Cardiac muscle cell (in vitro differentiated cells and primary cell): ENCODE measurements at regions not wholly inside any gene's neighbourhood (a gene's known extent, or its start where the extent isn't known, plus 50 kb on each side); places are given as distances from the start of the nearest gene placed in this dataset.

Experiments
- DNase-seq, 2 donors: peaks; one replicate each; pipeline versions ENCODE4 v3.0.0 to v3.0.0-alpha.2; 2010 to 2017; ENCODE audit warnings: low read depth in 1 of 2, low spot score in 1 of 2
- H3K27ac ChIP-seq: fragments of 200-600 bp; sonication (generic); 2 replicates; pipeline ENCODE4 v1.5.1; 2016
- H3K27me3 ChIP-seq: fragments of 200-600 bp; sonication (generic); 2 replicates; pipeline ENCODE4 v1.6.0; 2016; ENCODE audit warnings: control low read depth
- H3K36me3 ChIP-seq: fragments of 200-600 bp; sonication (generic); 2 replicates; pipeline ENCODE4 v1.5.1; 2016; ENCODE audit warnings: control low read depth
- H3K4me1 ChIP-seq: fragments of 200-600 bp; sonication (generic); 2 replicates; pipeline ENCODE4 v1.8.1; 2017; ENCODE audit warnings: low read depth, mild to moderate bottlenecking, mixed run types
- H3K4me3 ChIP-seq: fragments of 200-600 bp; sonication (generic); 2 replicates; pipeline ENCODE4 v1.5.1; 2016; ENCODE audit warnings: mild to moderate bottlenecking
- H3K9me3 ChIP-seq: fragments of 200-600 bp; sonication (generic); 2 replicates; pipeline ENCODE4 v1.5.1; 2017; ENCODE audit warnings: low read depth, mild to moderate bottlenecking, control low read depth
- TF ChIP-seq, protein P1 (sequence below): IDR thresholded peaks from 2 replicates; pipeline ENCODE4 v1.5.1; 2012; ENCODE audit warnings: low read depth, mild to moderate bottlenecking, low read length

DNA sequence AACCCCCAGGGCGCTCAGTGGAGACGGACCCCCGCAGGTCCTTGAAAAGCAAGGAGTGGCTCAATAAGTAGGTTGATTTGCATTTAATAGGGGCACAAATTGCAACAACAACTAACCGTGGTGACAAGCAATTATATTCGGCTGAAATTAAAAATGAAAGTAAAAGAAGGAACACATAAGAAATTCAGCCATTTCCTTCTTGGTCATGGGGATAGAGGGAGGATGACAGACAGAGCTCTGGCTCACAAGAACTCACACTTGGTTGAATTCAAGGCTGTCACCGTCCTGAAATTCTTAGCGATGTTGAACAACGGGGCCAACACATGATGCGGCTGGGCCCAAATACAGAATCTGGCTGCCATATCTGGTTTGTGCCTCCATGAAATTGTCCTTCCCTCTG is 129.0 kb downstream of the EDN3 start:
- no peak overlapping the region for H3K4me3 ChIP-seq
- no peak overlapping the region for H3K27ac ChIP-seq
- DNase-seq = no peak
- H3K36me3 ChIP-seq = no peaks in the 10 kb centered on the region
- TF ChIP-seq, protein P1, sequence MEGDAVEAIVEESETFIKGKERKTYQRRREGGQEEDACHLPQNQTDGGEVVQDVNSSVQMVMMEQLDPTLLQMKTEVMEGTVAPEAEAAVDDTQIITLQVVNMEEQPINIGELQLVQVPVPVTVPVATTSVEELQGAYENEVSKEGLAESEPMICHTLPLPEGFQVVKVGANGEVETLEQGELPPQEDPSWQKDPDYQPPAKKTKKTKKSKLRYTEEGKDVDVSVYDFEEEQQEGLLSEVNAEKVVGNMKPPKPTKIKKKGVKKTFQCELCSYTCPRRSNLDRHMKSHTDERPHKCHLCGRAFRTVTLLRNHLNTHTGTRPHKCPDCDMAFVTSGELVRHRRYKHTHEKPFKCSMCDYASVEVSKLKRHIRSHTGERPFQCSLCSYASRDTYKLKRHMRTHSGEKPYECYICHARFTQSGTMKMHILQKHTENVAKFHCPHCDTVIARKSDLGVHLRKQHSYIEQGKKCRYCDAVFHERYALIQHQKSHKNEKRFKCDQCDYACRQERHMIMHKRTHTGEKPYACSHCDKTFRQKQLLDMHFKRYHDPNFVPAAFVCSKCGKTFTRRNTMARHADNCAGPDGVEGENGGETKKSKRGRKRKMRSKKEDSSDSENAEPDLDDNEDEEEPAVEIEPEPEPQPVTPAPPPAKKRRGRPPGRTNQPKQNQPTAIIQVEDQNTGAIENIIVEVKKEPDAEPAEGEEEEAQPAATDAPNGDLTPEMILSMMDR = no peak
- H3K27me3 ChIP-seq = no peaks in the 10 kb centered on the region
- H3K9me3 ChIP-seq = no peaks in the 10 kb centered on the region
- no peaks in the 10 kb centered on the region for H3K4me1 ChIP-seq

DNA sequence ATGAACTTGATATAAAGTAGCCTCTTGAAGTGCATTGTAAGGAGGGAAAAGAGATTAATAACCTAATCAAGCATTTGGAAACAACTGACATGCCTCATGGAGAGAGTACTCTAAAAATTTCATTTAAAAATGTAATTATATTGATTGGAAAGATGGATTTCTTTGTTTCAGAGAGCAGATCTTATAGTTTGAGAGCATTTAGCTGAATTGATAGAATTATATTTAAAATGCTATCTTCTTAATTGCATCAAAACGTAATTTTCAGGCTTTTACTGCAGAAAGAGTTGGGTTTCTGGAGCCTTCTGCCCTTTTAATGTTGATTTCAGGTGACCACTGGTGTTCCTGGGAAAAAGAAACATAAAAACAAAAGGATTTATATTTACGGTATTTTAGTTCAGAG is 130.6 kb downstream of the EDN3 start:
- TF ChIP-seq, protein P1 = no peak

DNA sequence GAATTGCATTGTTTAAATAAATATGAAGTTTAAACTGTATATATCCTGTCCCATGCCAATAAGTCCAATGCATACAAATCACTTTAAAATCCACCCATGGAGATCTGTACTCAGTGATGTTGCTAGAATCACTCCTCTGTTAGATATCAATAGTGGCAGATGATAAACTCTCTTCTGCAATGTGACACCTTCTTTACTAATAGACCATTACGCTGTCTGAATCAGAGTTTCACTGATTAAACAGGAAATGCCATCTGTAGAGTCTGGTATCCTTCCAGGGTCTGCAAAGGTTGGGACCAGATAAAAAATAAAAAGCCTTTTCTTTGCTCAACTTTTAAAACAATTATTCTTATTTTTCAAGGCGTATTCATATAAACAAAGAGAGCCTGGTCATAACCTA is 134.5 kb downstream of the EDN3 start:
- no peaks in the 10 kb centered on the region for H3K36me3 ChIP-seq
- no peaks in the 10 kb centered on the region for H3K9me3 ChIP-seq
- H3K4me3 ChIP-seq = no peak overlapping the region
- no peaks in the 10 kb centered on the region for H3K27me3 ChIP-seq
- H3K4me1 ChIP-seq = peaks cover 6% of the 10 kb centered on the region
- no peak for DNase-seq
- TF ChIP-seq, protein P1 = no peak
- no peak overlapping the region for H3K27ac ChIP-seq

More for the DNA sequence above, 130.6 kb downstream of the EDN3 start:
- Histone ChIP-seq H3K27ac (no peak overlapping the region), H3K4me3 (no peak overlapping the region), H3K27me3 (no peaks in the 10 kb centered on the region), H3K4me1 (no peaks in the 10 kb centered on the region), H3K9me3 (no peaks in the 10 kb centered on the region), H3K36me3 (no peaks in the 10 kb centered on the region)
- no peak for DNase-seq

DNA sequence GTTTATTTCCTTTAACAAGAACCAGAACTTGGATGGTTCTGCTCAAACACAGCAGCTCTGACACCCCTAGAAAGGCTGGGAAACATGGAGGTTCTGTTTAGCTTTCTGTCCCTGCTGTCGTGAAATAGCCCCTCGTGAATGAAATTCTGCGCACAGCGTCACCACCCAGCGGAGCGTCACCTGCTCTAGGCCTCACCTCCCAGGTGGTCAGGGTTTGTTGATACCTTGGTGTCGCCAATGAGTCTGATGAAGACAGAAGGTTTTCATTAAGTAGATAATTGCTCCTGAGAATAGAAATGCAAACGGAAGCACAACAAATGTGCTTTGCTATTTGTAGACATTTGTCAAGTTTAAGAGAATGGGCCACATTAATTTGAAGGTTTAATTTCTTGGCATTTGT is 135.1 kb downstream of the EDN3 start:
- no peak for DNase-seq
- Histone ChIP-seq H3K4me3 (no peak overlapping the region), H3K27ac (no peak overlapping the region), H3K9me3 (no peaks in the 10 kb centered on the region), H3K4me1 (peaks cover 6% of the 10 kb centered on the region), H3K27me3 (no peaks in the 10 kb centered on the region), H3K36me3 (no peaks in the 10 kb centered on the region)
- TF ChIP-seq, protein P1 = no peak

DNA sequence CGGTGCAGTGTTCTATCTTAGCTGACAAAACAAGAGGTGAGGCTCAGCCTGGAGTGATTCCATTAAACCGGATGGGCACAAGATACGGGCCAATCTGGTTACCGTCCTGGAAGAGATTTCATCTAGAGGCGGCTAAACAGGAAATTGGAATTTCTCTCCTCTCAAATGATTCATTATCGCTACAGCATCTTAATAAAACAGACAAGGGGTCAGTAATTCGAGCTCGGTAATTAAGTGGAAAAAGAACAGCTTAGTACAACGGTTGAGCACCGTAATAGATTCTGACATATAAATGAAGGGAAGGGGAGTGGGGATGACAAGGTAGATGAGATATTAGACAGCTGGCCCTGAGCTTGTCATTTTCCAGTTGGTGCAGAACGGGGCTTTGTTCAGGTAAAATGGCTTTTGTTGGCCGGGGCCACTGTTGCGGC is 137.2 kb downstream of the EDN3 start:
- no peaks in the 10 kb centered on the region for H3K36me3 ChIP-seq
- no peak overlapping the region for H3K4me3 ChIP-seq
- no peaks in the 10 kb centered on the region for H3K9me3 ChIP-seq
- DNase-seq = no peak
- peaks cover 2% of the 10 kb centered on the region for H3K27me3 ChIP-seq
- TF ChIP-seq, protein P1 = no peak
- H3K4me1 ChIP-seq = peaks cover 9% of the 10 kb centered on the region
- no peak overlapping the region for H3K27ac ChIP-seq

DNA sequence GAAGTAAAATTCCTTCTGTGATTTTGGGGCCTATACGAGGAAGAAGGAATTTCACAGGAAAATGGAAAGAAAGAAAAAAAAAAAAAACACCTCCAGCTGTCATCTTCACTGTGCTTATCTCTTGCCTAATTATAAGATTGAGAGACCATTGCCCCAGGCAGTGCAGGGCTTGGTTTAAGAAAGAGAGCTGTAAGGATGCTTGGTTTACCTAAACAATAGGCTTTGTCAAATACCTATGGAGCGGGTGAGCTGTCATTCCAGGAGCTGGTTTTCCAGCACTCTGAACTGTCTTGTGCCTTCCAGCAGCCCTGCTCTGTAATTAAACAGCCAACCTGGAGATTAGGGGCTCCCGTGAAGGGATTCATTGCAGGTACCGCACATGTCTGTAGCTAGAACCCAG is 137.8 kb downstream of the EDN3 start:
- Histone ChIP-seq H3K27me3 (peaks cover 6% of the 10 kb centered on the region), H3K9me3 (no peaks in the 10 kb centered on the region), H3K4me3 (no peak overlapping the region), H3K27ac (no peak overlapping the region), H3K36me3 (no peaks in the 10 kb centered on the region), H3K4me1 (peaks cover 9% of the 10 kb centered on the region)
- TF ChIP-seq, protein P1 = no peak
- DNase-seq = no peak
